IMR-90 (cell line): ENCODE measurements at regions not wholly inside any gene's neighbourhood (a gene's known extent, or its start where the extent isn't known, plus 50 kb on each side); places are given as distances from the start of the nearest gene placed in this dataset.

ENCODE experiments used
- ATAC-seq: fragments of 200-7000 bp; cut with Tn5 transposase; 2 replicates; pipeline ENCODE4 v1.9.1; 2020; ENCODE audit warnings: low read depth, mild to moderate bottlenecking, moderate library complexity
- BruUV-seq: library from RNA; stranded (reverse); fragments of 400-500 nt; replicated peaks from 2 replicates; lab custom pipeline; 2021; lab: Mats Ljungman, UMichigan
- CTCF ChIA-PET: fragments of 300-600 bp; formaldehyde crosslinking; extraction: SDS; loops from one replicate; lab custom pipeline; 2021; ENCODE audit warnings: antibody characterized with exemption; lab: Yijun Ruan, JAX
- POLR2A ChIA-PET: fragments of 300-600 bp; sonication (Branson Sonifier 250); formaldehyde crosslinking; loops from one replicate; lab custom pipeline; 2022; ENCODE audit warnings: antibody characterized with exemption; ENCODE audit not compliant: unreplicated experiment; lab: Charles Lee
- DNase-seq: peaks from one replicate; pipeline ENCODE4 v3.0.0; 2013
- H2AFZ ChIP-seq: replicated peaks from 2 replicates; pipeline ENCODE3; 2013; ENCODE audit warnings: low read length, mild to moderate bottlenecking; ENCODE audit not compliant: poor library complexity
- H2AK5ac ChIP-seq: 2 replicates; pipeline ENCODE4 v1.6.1; 2013; ENCODE audit warnings: low read depth, low read length, inconsistent platforms
- H2AK9ac ChIP-seq: replicated peaks from 2 replicates; pipeline ENCODE3; 2013; ENCODE audit warnings: mild to moderate bottlenecking, low read depth, low read length, moderate library complexity; ENCODE audit not compliant: poor library complexity
- H2BK120ac ChIP-seq: 2 replicates; pipeline ENCODE4 v1.6.1; 2013; ENCODE audit warnings: low read depth, low read length, inconsistent platforms
- H2BK15ac ChIP-seq: 3 replicates; pipeline ENCODE4 v1.6.1; 2013; ENCODE audit warnings: low read depth, low read length, inconsistent platforms
- H2BK20ac ChIP-seq: 2 replicates; pipeline ENCODE4 v1.6.1; 2013; ENCODE audit warnings: low read depth, mild to moderate bottlenecking, inconsistent platforms, low read length, moderate library complexity
- H2BK5ac ChIP-seq: 2 replicates; pipeline ENCODE4 v1.6.1; 2013; ENCODE audit warnings: mild to moderate bottlenecking, low read depth, low read length, inconsistent platforms; ENCODE audit not compliant: poor library complexity, severe bottlenecking
- H3K14ac ChIP-seq: replicated peaks from 2 replicates; pipeline ENCODE4 v1.6.1; 2013; ENCODE audit warnings: low read depth, low read length, inconsistent platforms
- H3K18ac ChIP-seq: 2 replicates; pipeline ENCODE4 v1.6.1; 2013; ENCODE audit warnings: low read depth, low read length, control low read depth
- H3K23ac ChIP-seq: 2 replicates; pipeline ENCODE4 v1.6.1; 2013; ENCODE audit warnings: low read depth, low read length, inconsistent platforms
- H3K27ac ChIP-seq: 2 replicates; pipeline ENCODE4 v1.5.1; 2013; ENCODE audit warnings: mild to moderate bottlenecking, control low read depth, low read length; ENCODE audit not compliant: insufficient read depth
- H3K27me3 ChIP-seq: 2 replicates; pipeline ENCODE4 v1.6.1; 2013; ENCODE audit warnings: low read length; ENCODE audit not compliant: control insufficient read depth, insufficient read depth
- H3K36me3 ChIP-seq: 2 replicates; pipeline ENCODE4 v1.6.1; 2013; ENCODE audit warnings: low read length, mixed read lengths; ENCODE audit not compliant: control insufficient read depth, insufficient read depth
- H3K4ac ChIP-seq: 2 replicates; pipeline ENCODE4 v1.6.1; 2013; ENCODE audit warnings: low read depth, low read length, inconsistent platforms
- H3K4me1 ChIP-seq: 2 replicates; pipeline ENCODE4 v1.6.1; 2013; ENCODE audit warnings: low read length, mixed read lengths; ENCODE audit not compliant: control insufficient read depth, insufficient read depth
- H3K4me2 ChIP-seq: 2 replicates; pipeline ENCODE4 v1.6.1; 2013; ENCODE audit warnings: low read depth, mild to moderate bottlenecking, control low read depth, low read length, moderate library complexity
- H3K4me3 ChIP-seq: 2 replicates; pipeline ENCODE4 v1.5.1; 2013; ENCODE audit warnings: low read depth, mild to moderate bottlenecking, control low read depth, low read length, moderate library complexity; ENCODE audit not compliant: insufficient read depth
- H3K56ac ChIP-seq: 2 replicates; pipeline ENCODE4 v1.6.1; 2013; ENCODE audit warnings: low read length, inconsistent platforms; ENCODE audit not compliant: insufficient read depth; ENCODE audit errors: extremely low read depth
- H3K79me1 ChIP-seq, 2 experiments: 2 replicates each; pipeline ENCODE4 v1.6.1; 2013; ENCODE audit warnings: low read length in 2 of 2, inconsistent platforms in 1 of 2, low read depth in 1 of 2
- H3K9ac ChIP-seq: 2 replicates; pipeline ENCODE4 v1.6.1; 2013; ENCODE audit warnings: low read depth, low read length, control low read depth
- H3K9me1 ChIP-seq: 2 replicates; pipeline ENCODE4 v1.6.1; 2013; ENCODE audit warnings: low read length, inconsistent platforms; ENCODE audit not compliant: insufficient read depth
- H3K9me3 ChIP-seq: 2 replicates; pipeline ENCODE4 v1.6.1; 2013; ENCODE audit warnings: low read length; ENCODE audit not compliant: control insufficient read depth, insufficient read depth
- H4K20me1 ChIP-seq: 2 replicates; pipeline ENCODE4 v1.6.1; 2013; ENCODE audit warnings: low read length, inconsistent platforms; ENCODE audit not compliant: insufficient read depth
- H4K5ac ChIP-seq: 2 replicates; pipeline ENCODE4 v1.6.1; 2013; ENCODE audit warnings: mild to moderate bottlenecking, low read depth, low read length, control low read depth
- H4K8ac ChIP-seq, 2 experiments: 2 replicates each; pipeline ENCODE4 v1.6.1; 2013; ENCODE audit warnings: low read depth in 2 of 2, low read length in 2 of 2, control low read depth in 1 of 2, inconsistent platforms in 1 of 2
- H4K91ac ChIP-seq: 2 replicates; pipeline ENCODE4 v1.6.1; 2013; ENCODE audit warnings: low read depth, low read length, inconsistent platforms; ENCODE audit not compliant: insufficient read depth
- BHLHE40 ChIP-seq: fragments of 150-350 bp; IDR thresholded peaks from 2 replicates; pipeline ENCODE4 v1.6.1; 2016; ENCODE audit warnings: mild to moderate bottlenecking, low read depth, low read length
- CHD1 ChIP-seq: IDR thresholded peaks from 2 replicates; pipeline ENCODE4 v1.6.1; 2012; ENCODE audit warnings: low read depth, low read length, improper control_type of control experiment
- FOS ChIP-seq: fragments of 150-350 bp; IDR thresholded peaks from 2 replicates; pipeline ENCODE4 v1.6.1; 2016; ENCODE audit warnings: low read depth, low read length
- MAZ ChIP-seq: IDR thresholded peaks from 2 replicates; pipeline ENCODE4 v1.6.1; 2012; ENCODE audit warnings: low read depth, mild to moderate bottlenecking, low read length, improper control_type of control experiment, moderate library complexity, borderline replicate concordance
- MXI1 ChIP-seq: IDR thresholded peaks from 2 replicates; pipeline ENCODE4 v1.6.1; 2012; ENCODE audit warnings: low read depth, mild to moderate bottlenecking, low read length, moderate library complexity, borderline replicate concordance
- NFE2L2 ChIP-seq: fragments of 150-350 bp; IDR thresholded peaks from 2 replicates; pipeline ENCODE4 v1.6.1; 2016; ENCODE audit warnings: low read depth, mild to moderate bottlenecking, low read length
- POLR2A ChIP-seq: IDR thresholded peaks from 2 replicates; pipeline ENCODE4 v1.6.1; 2012; ENCODE audit warnings: mild to moderate bottlenecking, low read depth, low read length
- RAD21 ChIP-seq: IDR thresholded peaks from 2 replicates; pipeline ENCODE4 v1.6.1; 2012; ENCODE audit warnings: low read length, improper control_type of control experiment
- RCOR1 ChIP-seq: IDR thresholded peaks from 2 replicates; pipeline ENCODE4 v1.6.1; 2012; ENCODE audit warnings: mild to moderate bottlenecking, low read length, improper control_type of control experiment; ENCODE audit not compliant: insufficient replicate concordance
- SMC3 ChIP-seq: fragments of 150-350 bp; IDR thresholded peaks from 2 replicates; pipeline ENCODE4 v1.6.1; 2016; ENCODE audit warnings: low read depth, mild to moderate bottlenecking, antibody characterized with exemption, low read length, moderate library complexity
- WGBS, 2 experiments: methylation state at CpG; one replicate each; pipeline versions ENCODE4 v1.1.5 to v1.1.7; 2013; ENCODE audit warnings: missing lambda C conversion rate in 2 of 2; ENCODE audit not compliant: insufficient read length in 1 of 2; ENCODE audit errors: extremely low coverage in 2 of 2; 5-methylcytosine and 5-hydroxymethylcytosine counted together
- dilution Hi-C: fragments of 300-500 bp; cut with HindIII; formaldehyde crosslinking; loops from one replicate; pipeline ENCODE4 v1.14.3; 2018; ENCODE audit warnings: low sequenced_read_pairs; ENCODE audit not compliant: unreplicated experiment
- in situ Hi-C: fragments of 300-500 bp; cut with MboI; formaldehyde crosslinking; loops from 3 replicates; pipeline ENCODE4 v1.14.3; 2019; ENCODE audit warnings: low sequenced_read_pairs, inconsistent platforms, mixed read lengths
- intact Hi-C: fragments of 100-400 bp; cut with micrococcal nuclease; formaldehyde crosslinking; loops from 2 replicates; pipeline ENCODE4 v1.10.0; 2022
- TF ChIP-seq, protein P1 (sequence below): conservative IDR thresholded peaks from 2 replicates; pipeline ENCODE4 v1.5.1; 2012; ENCODE audit warnings: mild to moderate bottlenecking, low read depth, low read length, improper control_type of control experiment
- TF ChIP-seq, protein P2 (sequence below): fragments of 150-350 bp; IDR thresholded peaks from 2 replicates; pipeline ENCODE4 v1.6.1; 2017; ENCODE audit warnings: mild to moderate bottlenecking, antibody characterized with exemption, low read length, low read depth

DNA sequence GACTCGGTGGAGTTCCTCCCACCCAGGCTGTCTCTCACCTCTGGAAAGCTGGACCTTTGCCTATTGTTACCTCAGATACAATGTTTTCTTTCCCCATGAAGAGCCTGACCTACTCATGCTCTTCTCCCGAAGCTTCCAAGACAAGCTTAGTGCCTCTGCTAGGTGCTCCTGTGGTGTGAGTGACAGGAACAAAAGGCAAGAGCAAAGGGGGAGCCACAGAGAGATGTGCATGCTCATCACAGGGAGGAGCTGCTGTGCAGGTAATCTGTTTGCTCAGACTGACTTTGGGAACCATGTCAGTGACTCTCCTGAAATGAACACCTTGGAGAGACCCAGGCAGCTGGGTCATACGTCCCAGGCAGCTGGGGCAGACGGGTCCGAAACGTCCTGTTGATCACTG is 53.6 kb upstream of the VSTM5 start:
- no peak overlapping the region for H4K91ac ChIP-seq
- no peaks in the 10 kb centered on the region for H3K9me3 ChIP-seq
- no peak overlapping the region for H3K23ac ChIP-seq
- H2AK9ac ChIP-seq = no peak overlapping the region
- H2AK5ac ChIP-seq = no peak overlapping the region
- H3K9me1 ChIP-seq = peaks cover 10% of the 10 kb centered on the region
- no peak overlapping the region for H3K4ac ChIP-seq
- dilution Hi-C loops = no loop called here
- BruUV-seq = no TSS peak
- no peak overlapping the region for H2BK15ac ChIP-seq
- no peak for TF ChIP-seq RCOR1
- TF ChIP-seq FOS = no peak
- TF ChIP-seq BHLHE40 = no peak
- TF ChIP-seq SMC3 = no peak
- no peak for TF ChIP-seq MXI1
- TF ChIP-seq POLR2A = no peak
- no peak for TF ChIP-seq NFE2L2
- no peak for TF ChIP-seq CHD1
- TF ChIP-seq, protein P1, sequence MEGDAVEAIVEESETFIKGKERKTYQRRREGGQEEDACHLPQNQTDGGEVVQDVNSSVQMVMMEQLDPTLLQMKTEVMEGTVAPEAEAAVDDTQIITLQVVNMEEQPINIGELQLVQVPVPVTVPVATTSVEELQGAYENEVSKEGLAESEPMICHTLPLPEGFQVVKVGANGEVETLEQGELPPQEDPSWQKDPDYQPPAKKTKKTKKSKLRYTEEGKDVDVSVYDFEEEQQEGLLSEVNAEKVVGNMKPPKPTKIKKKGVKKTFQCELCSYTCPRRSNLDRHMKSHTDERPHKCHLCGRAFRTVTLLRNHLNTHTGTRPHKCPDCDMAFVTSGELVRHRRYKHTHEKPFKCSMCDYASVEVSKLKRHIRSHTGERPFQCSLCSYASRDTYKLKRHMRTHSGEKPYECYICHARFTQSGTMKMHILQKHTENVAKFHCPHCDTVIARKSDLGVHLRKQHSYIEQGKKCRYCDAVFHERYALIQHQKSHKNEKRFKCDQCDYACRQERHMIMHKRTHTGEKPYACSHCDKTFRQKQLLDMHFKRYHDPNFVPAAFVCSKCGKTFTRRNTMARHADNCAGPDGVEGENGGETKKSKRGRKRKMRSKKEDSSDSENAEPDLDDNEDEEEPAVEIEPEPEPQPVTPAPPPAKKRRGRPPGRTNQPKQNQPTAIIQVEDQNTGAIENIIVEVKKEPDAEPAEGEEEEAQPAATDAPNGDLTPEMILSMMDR = no peak
- no peak for TF ChIP-seq MAZ
- TF ChIP-seq, protein P2, sequence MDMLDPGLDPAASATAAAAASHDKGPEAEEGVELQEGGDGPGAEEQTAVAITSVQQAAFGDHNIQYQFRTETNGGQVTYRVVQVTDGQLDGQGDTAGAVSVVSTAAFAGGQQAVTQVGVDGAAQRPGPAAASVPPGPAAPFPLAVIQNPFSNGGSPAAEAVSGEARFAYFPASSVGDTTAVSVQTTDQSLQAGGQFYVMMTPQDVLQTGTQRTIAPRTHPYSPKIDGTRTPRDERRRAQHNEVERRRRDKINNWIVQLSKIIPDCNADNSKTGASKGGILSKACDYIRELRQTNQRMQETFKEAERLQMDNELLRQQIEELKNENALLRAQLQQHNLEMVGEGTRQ = no peak
- no peak for TF ChIP-seq RAD21
- H2BK20ac ChIP-seq = no peak overlapping the region
- H4K20me1 ChIP-seq = no peaks in the 10 kb centered on the region
- ATAC-seq (no peak), DNase-seq (no peak)
- H3K79me1 ChIP-seq = no peaks in the 10 kb centered on the region
- H2AFZ ChIP-seq = no peak overlapping the region
- H4K8ac ChIP-seq = no peak overlapping the region
- H3K4me2 ChIP-seq = no peak overlapping the region
- intact Hi-C loops = no loop called here
- H3K9ac ChIP-seq = no peak overlapping the region
- no peak overlapping the region for H3K18ac ChIP-seq
- no peaks in the 10 kb centered on the region for H3K27me3 ChIP-seq
- CTCF ChIA-PET = interaction anchor here (1.8 kb wide), 1 partner anchor 9 kb away, joined by 12 read pairs; no protein-coding TSS in a partner anchor
- H3K27ac ChIP-seq = no peak overlapping the region
- no peak overlapping the region for H2BK5ac ChIP-seq
- WGBS, 2 experiments = 0% methylated on average over 1 of the region's 6 CpGs; no CpG with 5 or more reads in 1 of the 2 experiments
- POLR2A ChIA-PET = no interaction called here
- no peaks in the 10 kb centered on the region for H3K36me3 ChIP-seq
- no peak overlapping the region for H4K5ac ChIP-seq
- peaks cover 9% of the 10 kb centered on the region for H3K4me1 ChIP-seq
- no peak overlapping the region for H2BK120ac ChIP-seq
- H3K4me3 ChIP-seq = no peak overlapping the region
- no peak overlapping the region for H3K56ac ChIP-seq
- no peak overlapping the region for H3K14ac ChIP-seq
- in situ Hi-C loops = no loop called here
